Pulmonary artery endothelial cell (primary cell): ENCODE measurements at regions not wholly inside any gene's neighbourhood (a gene's known extent, or its start where the extent isn't known, plus 50 kb on each side); places are given as distances from the start of the nearest gene placed in this dataset.
"Not testable (repeated sequence)": the region's sequence is repeated elsewhere in the genome, so short reads cannot be mapped to it uniquely, and the experiment has no call there.

Experiments
- DNase-seq: peaks from one replicate; pipeline ENCODE4 v3.0.0-alpha.2; 2011; ENCODE audit warnings: low read depth, low spot score

- DNase-seq, result no peak
Observed at GRCh38 chr7:68152205-68152604, 1155.6 kb downstream of the TYW1 start.

- DNase-seq, result no peak
Observed at GRCh38 chr7:68155676-68156075, 1159.0 kb downstream of the TYW1 start.

- no peak for DNase-seq
Observed at GRCh38 chr7:68158686-68159295, 1162.2 kb downstream of the TYW1 start.

GRCh38 chr7:68162712-68163111, 1166.1 kb downstream of the TYW1 start:
- DNase-seq, result no peak

GRCh38 chr7:68166525-68166924, 1169.9 kb downstream of the TYW1 start:
- DNase-seq, result no peak

DNA sequence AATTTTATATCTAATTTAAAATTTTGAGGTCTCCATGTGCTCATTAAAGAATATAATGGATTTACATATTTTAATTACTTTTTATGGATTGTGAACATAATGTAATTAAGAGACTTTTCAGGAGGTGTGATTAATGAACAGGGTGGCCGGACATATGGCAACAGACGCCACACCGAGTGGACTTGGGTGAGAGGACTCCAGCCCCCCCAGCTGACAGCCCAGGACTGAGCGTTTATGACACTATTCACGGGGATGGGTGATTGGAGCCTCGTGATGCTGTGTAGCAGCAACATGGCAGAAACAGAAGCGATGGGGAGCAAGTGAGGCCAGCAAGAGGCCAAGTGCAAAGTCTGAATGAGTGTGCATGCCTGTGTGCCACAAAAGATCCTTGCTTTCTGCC, 1176.9 kb downstream of the TYW1 start:
- no peak for DNase-seq

GRCh38 chr7:68176974-68177373, 1180.3 kb downstream of the TYW1 start:
- DNase-seq, result no peak

GRCh38 chr7:68180761-68181160, 1184.1 kb downstream of the TYW1 start:
- no peak for DNase-seq

- DNase-seq, result no peak
Observed at GRCh38 chr7:68183176-68183575, 1186.5 kb downstream of the TYW1 start.

GRCh38 chr7:68185631-68186456, 1189.2 kb downstream of the TYW1 start:
- no peak for DNase-seq

GRCh38 chr7:68187532-68187931, 1190.9 kb downstream of the TYW1 start:
- DNase-seq, result no peak

- no peak for DNase-seq
Observed at GRCh38 chr7:68192941-68193340, 1196.3 kb downstream of the TYW1 start.

DNA sequence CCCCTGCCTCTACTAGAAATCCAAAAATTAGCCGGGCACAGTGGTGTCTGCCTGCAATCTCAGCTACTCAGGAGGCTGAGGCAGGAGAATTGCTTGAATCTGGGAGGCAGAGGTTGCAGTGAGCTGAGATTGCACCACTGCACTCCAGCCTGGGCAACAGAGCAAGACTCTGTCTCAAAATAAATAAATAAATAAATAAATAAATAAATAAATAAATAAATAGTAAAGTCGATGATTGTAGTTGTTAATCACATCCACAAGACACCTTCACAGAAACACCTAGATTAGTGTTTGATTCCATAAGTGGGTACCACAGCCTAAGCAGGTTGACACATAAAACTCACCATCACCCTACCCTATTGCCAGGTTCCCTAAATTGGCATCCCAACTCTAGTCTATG, 1199.0 kb downstream of the TYW1 start:
- DNase-seq, result not testable (repeated sequence)

DNA sequence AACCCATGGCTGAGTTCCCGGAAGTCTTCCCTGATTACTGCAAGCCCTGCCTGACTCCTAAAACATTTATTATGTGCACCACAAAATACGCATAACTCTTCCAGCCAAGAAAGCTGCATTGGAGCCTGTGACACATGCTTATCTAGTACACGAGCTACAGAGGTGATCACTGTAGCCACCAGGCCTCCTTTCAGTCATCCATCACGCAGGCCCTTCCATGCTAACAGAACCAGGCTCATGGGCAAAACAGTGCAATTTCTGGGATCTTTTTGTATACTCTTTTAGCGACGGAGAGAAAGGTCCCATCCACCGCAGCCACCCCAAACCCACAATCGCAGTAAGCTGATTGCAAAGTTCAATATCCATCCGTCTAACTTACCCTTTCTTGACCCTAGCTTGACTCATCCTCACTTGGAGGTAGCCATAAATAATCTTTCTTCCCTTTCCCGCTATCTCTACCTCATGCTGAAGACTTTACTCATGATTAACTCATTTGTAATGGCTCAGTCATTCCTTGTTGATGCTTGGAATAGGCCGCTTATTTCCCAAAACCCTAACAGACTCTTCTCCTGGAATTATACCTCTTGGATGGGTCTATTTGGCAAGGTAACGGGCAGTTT, 1203.5 kb downstream of the TYW1 start:
- DNase-seq, result no peak

DNA sequence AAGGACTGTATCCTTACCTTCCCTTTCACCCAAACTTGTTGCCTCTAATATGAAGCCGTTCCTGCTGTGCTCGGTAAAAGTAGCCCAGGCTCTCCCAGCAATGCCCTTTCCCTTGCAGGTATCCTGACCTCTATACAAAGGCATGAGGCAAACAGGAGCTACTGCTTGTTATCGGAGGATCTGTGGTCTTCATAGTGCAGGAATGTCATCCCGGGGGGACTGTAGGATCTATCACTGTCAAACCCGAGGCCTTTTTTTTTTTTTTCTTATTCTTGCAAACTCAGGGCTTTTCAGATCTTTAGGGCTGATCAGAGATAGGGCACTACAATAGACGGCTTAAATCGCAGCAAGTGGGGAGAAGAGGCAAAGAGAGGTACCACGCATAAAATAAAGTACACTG, 1206.6 kb downstream of the TYW1 start:
- no peak for DNase-seq

DNA sequence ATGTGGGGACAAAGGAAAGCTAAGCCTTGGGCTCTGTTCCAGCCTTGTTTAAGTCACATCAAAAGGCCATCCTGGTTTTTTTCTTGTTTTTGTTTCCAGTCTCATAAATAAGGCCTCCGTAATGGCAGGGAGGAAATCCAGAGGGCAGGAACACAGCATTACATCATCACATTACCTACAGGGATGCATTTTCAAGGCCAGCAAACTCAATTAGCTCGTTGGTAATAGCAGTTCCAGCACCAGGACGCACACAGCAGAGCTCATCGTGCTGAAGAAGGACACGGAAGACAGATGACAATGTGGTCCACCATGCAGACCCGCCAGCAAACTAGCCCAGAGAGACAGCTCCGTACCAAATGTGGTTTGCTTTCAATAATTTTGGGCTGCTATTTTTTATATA, 1209.2 kb downstream of the TYW1 start:
- no peak for DNase-seq

GRCh38 chr7:68206946-68207485, 1210.4 kb downstream of the TYW1 start:
- DNase-seq, result no peak

DNA sequence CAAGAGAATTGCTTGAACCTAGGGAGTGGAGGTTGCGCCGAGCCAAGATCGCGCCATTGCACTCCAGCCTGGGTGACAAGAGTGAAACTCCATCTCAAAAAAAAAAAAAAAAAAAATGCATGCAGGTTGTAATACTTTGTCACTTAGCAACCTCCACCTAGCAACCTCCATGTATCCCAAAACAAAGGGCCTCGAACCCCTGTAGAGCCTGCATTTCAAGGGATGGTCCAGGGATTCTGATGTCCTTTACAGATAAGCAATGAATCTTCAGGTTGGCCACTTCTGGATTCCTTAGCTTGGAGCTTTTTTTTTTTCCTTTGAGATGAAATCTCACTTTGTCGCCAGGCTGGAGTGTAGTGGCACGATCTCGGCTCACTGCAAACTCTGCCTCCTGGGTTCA, 1211.0 kb downstream of the TYW1 start:
- no peak for DNase-seq

DNA sequence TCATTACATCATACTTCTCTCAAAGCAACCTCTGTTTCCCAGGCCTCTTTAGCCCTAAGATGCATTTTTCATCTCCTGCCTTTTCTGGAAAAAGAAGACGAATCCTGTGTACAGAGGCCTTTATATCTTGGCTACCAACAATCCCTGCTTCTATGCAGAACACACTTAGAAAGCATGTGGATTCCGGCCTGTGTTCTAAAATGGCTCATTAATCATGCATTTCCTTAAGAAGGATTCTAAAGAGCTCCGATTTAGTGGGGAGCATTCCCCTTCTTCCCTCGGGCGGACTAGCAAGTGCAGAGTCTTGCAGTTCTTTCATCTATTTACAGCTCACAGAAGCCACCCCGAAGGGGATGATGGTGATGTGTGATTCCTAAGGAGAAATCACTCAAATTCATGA, 1212.9 kb downstream of the TYW1 start:
- DNase-seq, result no peak

GRCh38 chr7:68213838-68214237, 1217.2 kb downstream of the TYW1 start:
- DNase-seq, result no peak

- no peak for DNase-seq
Observed at GRCh38 chr7:68216051-68216450, 1219.4 kb downstream of the TYW1 start.

GRCh38 chr7:68217426-68217825, 1220.8 kb downstream of the TYW1 start:
- no peak for DNase-seq
